GM18505 (cell line): ENCODE measurements at regions not wholly inside any gene's neighbourhood (a gene's known extent, or its start where the extent isn't known, plus 50 kb on each side); places are given as distances from the start of the nearest gene placed in this dataset.

ENCODE experiments used
- ATAC-seq: cut with Tn5 transposase; IDR thresholded peaks from one replicate; pipeline ENCODE4 v1.9.1; 2021; ENCODE audit not compliant: unreplicated experiment
- POLR2A ChIP-seq: IDR thresholded peaks from 4 replicates; pipeline ENCODE4 v1.6.1; 2011; ENCODE audit warnings: borderline replicate concordance; ENCODE audit not compliant: insufficient read depth, insufficient read length; ENCODE audit errors: extremely low read depth

- no peak for ATAC-seq
- TF ChIP-seq POLR2A: no peak
Observed at GRCh38 chr6:18335948-18336347, 51.2 kb upstream of the RNF144B start.

- TF ChIP-seq POLR2A: no peak
- ATAC-seq: no peak
Observed at GRCh38 chr6:18334251-18334650, 52.9 kb upstream of the RNF144B start.

GRCh38 chr6:18330548-18331081 is 56.5 kb upstream of the RNF144B start:
- ATAC-seq: peak; percentile 60
- no peak for TF ChIP-seq POLR2A

- ATAC-seq: no peak
- no peak for TF ChIP-seq POLR2A
Observed at GRCh38 chr6:18329776-18330175, 57.4 kb upstream of the RNF144B start.

- ATAC-seq: no peak
- TF ChIP-seq POLR2A: no peak
Observed at GRCh38 chr6:18328540-18328939, 58.6 kb upstream of the RNF144B start.

- ATAC-seq: no peak
- TF ChIP-seq POLR2A: no peak
Observed at GRCh38 chr6:18328070-18328469, 59.1 kb upstream of the RNF144B start.

- no peak for ATAC-seq
- TF ChIP-seq POLR2A: no peak
Observed at GRCh38 chr6:18327626-18328025, 59.5 kb upstream of the RNF144B start.

GRCh38 chr6:18326980-18327379 is 60.2 kb upstream of the RNF144B start:
- TF ChIP-seq POLR2A: no peak
- no peak for ATAC-seq

GRCh38 chr6:18326001-18326400 is 61.1 kb upstream of the RNF144B start:
- TF ChIP-seq POLR2A: no peak
- no peak for ATAC-seq

GRCh38 chr6:18324706-18325042 is 60.3 kb upstream of the DEK start:
- ATAC-seq: no peak
- TF ChIP-seq POLR2A: no peak

GRCh38 chr6:18323935-18324705 is 59.8 kb upstream of the DEK start:
- ATAC-seq: peak; percentile 61
- TF ChIP-seq POLR2A: no peak

GRCh38 chr6:18317850-18318249 is 53.5 kb upstream of the DEK start:
- TF ChIP-seq POLR2A: no peak
- ATAC-seq: no peak

- no peak for ATAC-seq
- no peak for TF ChIP-seq POLR2A
Observed at GRCh38 chr6:18314317-18314997, 50.1 kb upstream of the DEK start.
